ENCODE measurements at regions not wholly inside any gene's neighbourhood (a gene's known extent, or its start where the extent isn't known, plus 50 kb on each side); places are given as distances from the start of the nearest gene placed in this dataset.

- no peak for TF ChIP-seq POLR2AphosphoS5 (IDR thresholded peaks at IDR 0.05)
- TF ChIP-seq POLR2A (IDR thresholded peaks at IDR 0.05): no peak
- TF ChIP-seq CTCF (IDR thresholded peaks at IDR 0.05): no peak
Measured at GRCh38 chr15:87167055-87167454, 1087.4 kb downstream of the AGBL1 start.

Measured in breast epithelium (tissue), 3 donors.